Omental fat pad (tissue), 3 donors: ENCODE measurements at regions not wholly inside any gene's neighbourhood (a gene's known extent, or its start where the extent isn't known, plus 50 kb on each side); places are given as distances from the start of the nearest gene placed in this dataset.

Experiments
- ATAC-seq: fragments of 150-250 bp; one replicate; pipeline ENCODE4 v1.9.1; 2016; ENCODE audit warnings: mild to moderate bottlenecking, moderate library complexity; ENCODE audit not compliant: low FRiP score
- DNase-seq: peaks from one replicate; pipeline ENCODE4 v3.0.0-alpha.2; 2019; ENCODE audit warnings: low spot score
- TF ChIP-seq, protein P1 (sequence below), 3 donors: fragments of 450-650 bp; IDR thresholded peaks; one replicate each; pipeline ENCODE4 v1.5.1; 2016 to 2017; ENCODE audit warnings: antibody characterized with exemption in 3 of 3, mild to moderate bottlenecking in 3 of 3, moderate library complexity in 2 of 3

DNA sequence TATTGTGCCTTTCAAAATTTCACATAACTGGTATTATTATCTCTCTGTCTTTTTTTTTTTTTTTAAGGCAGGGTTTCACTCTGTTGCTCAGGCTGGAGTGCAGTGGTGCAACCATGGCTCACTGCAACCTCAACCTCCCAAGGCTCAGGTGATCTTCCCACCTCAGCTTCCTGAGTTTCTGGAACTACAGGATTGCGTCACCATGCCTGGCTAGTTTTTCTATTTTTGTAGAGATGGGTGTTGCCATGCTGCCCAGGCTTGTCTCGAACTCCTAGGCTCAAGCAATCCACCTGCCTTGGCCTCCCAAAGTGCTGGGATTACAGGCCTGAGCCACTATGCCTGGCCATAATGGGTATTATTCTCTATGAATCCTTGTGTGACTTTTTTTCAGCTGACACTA is 402.3 kb upstream of the SMARCA2 start:
- TF ChIP-seq, protein P1, sequence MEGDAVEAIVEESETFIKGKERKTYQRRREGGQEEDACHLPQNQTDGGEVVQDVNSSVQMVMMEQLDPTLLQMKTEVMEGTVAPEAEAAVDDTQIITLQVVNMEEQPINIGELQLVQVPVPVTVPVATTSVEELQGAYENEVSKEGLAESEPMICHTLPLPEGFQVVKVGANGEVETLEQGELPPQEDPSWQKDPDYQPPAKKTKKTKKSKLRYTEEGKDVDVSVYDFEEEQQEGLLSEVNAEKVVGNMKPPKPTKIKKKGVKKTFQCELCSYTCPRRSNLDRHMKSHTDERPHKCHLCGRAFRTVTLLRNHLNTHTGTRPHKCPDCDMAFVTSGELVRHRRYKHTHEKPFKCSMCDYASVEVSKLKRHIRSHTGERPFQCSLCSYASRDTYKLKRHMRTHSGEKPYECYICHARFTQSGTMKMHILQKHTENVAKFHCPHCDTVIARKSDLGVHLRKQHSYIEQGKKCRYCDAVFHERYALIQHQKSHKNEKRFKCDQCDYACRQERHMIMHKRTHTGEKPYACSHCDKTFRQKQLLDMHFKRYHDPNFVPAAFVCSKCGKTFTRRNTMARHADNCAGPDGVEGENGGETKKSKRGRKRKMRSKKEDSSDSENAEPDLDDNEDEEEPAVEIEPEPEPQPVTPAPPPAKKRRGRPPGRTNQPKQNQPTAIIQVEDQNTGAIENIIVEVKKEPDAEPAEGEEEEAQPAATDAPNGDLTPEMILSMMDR (IDR thresholded peaks at IDR 0.05): no peak
- no peak for DNase-seq
- no peak for ATAC-seq

DNA sequence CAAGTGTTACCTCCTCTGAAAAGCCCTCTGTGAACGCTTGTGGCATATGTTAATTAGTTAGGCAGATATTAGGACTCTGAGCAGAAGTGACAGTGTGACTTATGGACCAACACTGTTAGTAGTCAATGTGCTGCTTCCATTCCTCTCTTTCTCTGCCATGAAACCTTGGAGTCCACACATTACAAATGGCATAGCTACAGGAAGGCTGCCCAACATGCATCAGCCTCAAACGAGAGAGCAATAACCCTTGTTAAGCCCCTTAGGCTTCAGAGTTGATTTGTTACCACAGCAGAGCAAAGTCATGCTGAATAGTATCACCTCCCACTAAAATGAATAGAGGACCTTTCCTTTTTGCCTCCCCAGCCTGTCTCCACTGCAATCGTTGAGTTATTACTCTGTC is 397.7 kb upstream of the SMARCA2 start:
- DNase-seq (no peak), ATAC-seq (no peak)
- TF ChIP-seq, protein P1 (IDR thresholded peaks at IDR 0.05): no peak

GRCh38 chr9:1619915-1620710 is 395.0 kb upstream of the SMARCA2 start:
- no peak for ATAC-seq
- no peak for DNase-seq
- TF ChIP-seq, protein P1 (IDR thresholded peaks at IDR 0.05): no peak

DNA sequence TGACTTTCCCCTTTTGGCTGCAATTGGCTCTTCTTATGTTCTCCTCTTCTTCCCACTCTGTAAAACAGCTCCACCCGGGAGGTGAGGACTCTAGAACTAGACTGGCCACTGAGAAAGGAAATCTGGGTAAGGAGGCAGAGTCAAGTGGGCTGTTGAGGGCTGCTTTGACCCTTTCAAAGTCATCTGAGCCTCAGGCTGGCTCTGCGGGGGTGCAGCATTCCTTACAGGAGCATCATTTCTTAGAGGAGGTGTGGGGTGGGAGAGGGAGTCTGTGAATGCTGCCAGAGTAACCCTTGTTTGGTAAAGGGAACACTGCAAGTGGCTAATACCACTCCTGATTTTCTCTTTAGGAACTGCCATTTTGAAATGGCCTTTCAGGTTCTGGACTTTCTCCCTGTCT is 377.7 kb upstream of the SMARCA2 start:
- TF ChIP-seq, protein P1 (IDR thresholded peaks at IDR 0.05): no peak
- ATAC-seq: no peak
- DNase-seq: no peak

DNA sequence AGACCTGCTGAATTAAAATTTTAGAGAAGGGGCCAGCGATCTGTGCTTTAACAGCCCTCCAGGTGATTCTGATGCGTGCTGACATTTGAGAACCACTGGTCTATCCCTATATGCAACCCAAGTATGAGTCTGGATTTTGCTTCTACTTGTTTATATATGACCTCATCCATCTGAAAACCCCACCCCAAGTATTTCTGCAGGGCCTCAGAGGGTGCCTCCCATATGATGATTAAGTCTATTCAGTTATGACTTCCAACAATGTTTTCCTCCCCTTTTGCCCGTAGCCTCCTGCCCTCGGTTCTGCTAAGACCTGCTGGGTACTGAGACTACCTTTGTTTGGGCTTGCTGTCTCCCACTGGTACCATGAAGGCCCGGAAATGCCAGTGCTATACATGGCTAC is 376.0 kb upstream of the SMARCA2 start:
- ATAC-seq (no peak), DNase-seq (no peak)

DNA sequence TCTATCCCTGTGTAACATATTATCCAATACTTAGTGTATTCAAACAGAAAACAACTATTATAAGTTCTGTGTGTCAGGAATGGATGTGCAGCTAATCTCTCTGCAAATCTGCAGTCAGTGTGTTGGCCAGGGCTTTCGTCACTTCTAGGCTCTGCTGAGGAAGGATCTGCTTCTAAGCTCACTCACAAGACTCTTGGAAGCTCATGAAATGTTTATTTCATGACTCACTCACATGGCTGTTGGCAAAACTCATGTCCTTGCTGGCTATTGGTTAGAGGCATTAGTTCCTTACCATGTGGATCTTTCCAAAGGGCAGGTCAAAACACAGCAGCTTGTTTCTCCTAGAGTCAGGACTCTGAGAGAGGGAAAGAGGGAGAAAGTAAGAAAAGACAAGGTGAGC is 367.4 kb upstream of the SMARCA2 start:
- TF ChIP-seq, protein P1 (IDR thresholded peaks at IDR 0.05): no peak

More for the DNA sequence above, 376.0 kb upstream of the SMARCA2 start:
- TF ChIP-seq, protein P1 (IDR thresholded peaks at IDR 0.05): no peak

DNA sequence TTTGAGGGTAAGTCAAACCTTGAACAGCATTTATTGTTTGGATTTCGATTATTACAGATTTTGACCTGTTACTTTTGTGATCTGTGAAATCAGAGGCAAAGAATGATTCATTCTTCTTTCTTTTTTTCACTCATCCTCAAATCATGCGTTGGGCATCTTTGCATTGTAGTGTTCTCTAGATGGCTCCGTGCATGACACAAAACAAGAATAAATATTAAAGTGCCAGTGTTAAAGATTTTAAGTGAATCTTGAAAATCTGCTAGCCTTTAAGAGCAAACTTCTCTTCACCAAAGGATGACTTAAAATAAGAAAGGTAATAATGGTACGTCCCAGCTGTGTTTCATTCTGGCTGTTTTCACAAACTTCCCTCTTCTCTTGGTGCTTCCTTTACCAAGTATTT is 361.9 kb upstream of the SMARCA2 start:
- TF ChIP-seq, protein P1 (IDR thresholded peaks at IDR 0.05): no peak
- no peak for DNase-seq
- no peak for ATAC-seq

More for the DNA sequence above, 367.4 kb upstream of the SMARCA2 start:
- DNase-seq (no peak), ATAC-seq (no peak)
